ENCODE measurements at regions not wholly inside any gene's neighbourhood (a gene's known extent, or its start where the extent isn't known, plus 50 kb on each side); places are given as distances from the start of the nearest gene placed in this dataset.

DNA sequence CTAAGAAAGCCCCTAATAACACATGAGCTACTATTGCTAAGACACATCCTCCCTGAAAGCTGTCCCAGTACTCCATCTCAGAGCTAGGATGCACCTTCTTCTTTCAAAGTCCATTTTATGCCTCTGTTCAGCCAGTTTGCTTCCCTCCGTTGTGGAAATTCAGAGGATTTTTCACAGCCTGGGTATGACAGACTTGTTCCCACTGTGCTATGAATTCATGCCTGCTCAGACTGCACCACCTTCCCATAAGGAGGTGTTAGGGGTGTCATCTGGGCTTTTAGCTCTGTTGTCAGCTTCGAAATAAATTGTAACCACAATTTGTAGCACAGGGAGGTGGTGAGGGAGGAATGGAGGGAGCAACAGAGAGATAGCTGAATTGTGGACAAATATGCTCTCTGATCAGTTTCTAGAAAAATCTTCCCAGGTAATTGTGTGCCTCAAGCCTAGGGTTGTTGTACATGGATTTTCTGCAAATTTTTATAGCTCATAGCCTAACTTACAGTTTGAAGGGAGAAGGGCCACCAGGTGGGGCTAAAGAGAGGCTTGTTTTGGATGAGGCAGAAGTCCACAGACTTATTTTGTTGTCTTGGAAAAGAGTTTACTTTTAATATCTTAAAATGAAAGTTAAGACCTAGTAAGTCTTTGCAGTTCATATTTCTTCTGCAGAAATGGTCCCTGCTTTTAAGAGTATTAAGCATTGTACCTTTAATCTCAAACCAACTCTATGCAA is 462.0 kb downstream of the PDCD6IP start:
- no peak for DNase-seq

DNA sequence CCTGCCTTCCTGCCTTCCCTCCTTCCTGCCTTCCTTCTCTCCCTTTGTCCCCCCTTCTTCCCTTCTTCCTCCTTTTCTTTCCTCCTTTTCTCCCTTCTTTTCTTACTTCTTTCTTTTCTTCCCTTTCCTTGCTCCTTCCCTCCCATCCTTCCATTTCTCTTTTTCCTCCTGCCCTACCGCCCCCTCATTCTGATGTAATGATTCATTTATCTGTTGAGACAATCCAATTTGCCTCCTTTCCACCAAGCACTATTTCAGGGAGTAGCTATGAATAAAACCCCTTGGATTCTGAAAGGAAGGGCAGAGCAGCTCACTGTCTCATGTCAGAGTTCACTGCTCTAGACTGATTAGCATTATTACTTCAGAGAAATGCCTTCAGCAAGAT is 462.6 kb downstream of the PDCD6IP start:
- DNase-seq, result no peak

DNA sequence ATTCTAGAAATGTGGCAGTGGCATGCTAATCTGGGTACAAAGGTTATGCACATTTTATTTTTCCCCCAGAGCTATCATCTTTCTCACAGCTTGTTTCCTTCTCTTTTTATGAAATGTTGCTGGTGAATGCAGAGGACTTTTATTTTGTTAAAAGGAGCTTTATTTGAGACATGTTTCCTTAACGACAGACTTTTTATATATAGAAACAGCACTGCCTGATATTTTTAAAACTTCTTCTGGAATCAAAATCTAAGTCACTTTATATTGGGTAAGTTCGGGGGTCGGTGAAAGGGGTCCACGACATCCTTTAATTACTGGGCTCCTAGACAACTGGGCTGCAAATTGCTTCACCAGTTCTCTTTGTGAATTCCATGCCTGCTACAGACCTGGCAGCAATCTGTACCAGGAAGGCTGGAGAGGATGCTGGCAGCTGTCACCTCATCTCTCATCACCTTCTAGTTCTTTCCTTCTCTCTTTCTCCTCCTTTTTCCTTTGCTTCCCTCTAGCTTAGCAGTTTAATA is 464.7 kb downstream of the PDCD6IP start:
- DNase-seq, result no peak

DNA sequence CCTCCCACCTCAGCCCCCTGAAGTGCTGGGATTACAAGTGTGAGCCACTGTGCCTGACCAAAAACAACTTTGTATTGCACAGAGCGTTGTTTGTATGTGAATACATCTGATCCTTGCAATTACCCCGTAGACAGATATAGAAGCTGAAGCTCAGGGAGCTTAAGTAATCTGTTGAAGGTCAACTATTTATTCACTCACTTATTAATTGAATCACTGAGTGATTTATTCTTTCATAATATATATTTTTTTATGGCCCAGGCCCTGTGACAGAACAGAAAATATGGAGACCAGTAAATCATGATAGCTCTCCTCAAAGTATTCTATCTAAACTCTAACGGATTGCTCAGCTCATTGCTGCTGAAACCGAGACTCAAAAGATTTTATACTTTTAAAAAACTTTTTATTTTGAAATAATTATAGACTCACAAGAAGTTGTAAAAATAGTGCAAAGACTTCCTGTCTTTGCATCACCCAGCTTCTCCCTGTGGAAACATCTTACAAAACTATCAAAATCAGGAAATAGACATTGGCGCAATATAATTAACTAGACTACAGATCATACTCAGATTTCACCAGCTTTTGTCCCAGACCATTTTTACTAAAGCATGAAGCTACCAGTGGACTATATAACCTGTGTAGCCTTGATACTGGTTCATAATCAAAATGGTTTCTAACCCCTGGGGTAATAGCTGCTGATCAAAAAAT is 466.1 kb downstream of the PDCD6IP start:
- no peak for DNase-seq

DNA sequence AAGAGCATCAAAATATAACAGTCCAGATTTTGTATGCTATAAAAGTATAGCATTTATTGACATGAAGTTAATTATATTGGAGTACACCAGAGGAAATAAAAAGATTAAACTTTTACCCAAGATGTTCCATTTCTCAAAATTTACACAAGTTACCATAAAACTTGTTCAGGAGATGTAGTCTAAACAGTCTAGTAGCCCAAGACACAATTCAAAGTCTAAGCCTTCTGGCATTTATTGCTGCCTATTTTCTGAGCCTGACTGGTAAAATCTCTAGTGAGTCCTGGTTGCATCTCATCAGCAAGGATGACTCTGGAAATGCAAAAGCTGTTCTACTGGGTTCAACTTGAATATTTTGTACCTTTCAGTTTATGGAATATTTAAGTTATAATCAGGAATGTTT is 468.7 kb downstream of the PDCD6IP start:
- no peak for DNase-seq

DNA sequence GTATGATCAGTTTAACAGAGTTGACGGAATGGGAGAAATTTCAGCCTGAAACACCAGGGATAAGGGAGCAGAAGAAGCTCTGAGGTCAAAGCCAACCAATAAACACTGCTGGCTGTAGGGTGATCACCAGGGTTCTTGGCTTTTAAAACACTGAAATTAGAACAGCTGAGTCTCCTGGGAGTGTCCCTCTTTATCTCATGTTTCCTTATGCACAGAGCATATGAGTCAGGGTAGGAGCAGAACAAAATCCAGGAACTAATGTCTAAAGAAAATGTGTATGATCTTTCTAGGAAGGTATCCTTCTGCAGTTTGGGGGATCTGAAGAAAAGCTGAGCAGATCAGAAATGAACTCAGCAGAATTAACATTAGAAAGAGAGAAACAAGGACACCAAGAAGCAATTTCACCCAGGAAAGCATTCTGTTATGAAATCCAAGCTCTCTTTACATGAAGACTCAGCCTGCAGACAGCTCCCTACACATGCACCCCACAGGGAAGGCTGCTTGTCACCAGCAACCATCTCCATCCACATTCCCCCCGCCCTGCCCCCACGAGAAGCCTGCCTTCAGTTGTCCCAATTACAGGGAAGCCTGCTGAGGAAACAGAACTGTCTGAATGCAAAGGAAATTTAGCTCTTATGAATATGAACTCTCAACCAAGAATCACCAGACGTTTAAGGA is 469.7 kb downstream of the PDCD6IP start:
- DNase-seq, result no peak

DNA sequence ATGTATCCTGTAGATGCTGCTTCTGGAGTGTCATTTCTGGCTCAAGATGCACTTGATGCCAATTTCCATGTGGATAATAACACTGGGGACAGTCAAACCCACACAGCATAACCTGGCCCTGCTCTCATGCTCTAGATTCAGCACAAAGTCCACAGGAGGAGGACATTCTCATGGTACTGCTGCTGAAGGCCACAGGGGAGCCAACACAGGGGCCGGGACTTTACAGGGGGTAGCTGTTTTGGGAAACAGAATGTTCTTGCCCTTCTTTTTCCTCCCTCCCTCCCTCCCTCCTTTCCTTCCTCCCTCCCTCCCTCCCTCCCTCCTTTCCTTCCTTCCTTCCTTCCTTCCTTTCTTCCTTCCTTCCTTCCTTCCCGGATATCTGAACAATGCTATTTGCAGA is 477.4 kb downstream of the PDCD6IP start:
- no peak for DNase-seq

DNA sequence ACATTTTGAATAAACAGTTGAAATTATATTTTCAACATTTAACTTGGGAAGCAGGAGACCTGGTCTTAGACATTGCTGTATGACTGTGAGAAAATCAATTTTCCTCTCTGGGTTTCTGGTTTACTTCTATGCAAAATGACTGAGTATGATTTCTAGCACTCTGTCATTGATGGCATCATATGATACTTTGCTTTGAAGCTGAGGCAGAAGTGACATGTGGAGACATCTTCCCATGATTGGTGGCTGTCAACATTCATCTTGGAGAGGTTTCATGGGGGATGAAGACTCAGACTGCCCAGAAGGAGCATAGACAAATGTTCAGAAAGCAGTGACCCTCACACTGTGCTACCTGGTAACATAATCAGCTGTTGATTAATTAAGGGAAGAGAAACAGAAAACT is 477.9 kb downstream of the PDCD6IP start:
- DNase-seq, result no peak

DNA sequence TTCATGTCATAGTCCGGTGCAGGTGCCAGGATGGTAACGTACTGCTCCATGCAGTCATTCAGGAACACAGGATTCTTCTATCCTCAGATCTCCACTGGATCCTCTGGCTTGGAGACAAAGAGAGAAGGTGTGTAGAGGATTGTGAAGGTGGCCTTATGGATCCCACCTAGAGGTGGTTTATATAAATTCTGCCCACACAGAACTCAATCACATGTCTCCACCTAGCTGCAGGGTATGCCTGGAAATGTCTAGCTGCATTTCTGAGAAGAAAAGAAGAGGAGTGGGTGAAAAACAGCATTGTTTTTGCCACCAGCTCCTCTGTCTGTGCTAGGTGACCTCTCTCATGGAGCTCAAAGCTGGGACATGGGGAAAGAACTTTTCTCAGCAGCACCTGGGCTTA is 478.7 kb downstream of the PDCD6IP start:
- no peak for DNase-seq

DNA sequence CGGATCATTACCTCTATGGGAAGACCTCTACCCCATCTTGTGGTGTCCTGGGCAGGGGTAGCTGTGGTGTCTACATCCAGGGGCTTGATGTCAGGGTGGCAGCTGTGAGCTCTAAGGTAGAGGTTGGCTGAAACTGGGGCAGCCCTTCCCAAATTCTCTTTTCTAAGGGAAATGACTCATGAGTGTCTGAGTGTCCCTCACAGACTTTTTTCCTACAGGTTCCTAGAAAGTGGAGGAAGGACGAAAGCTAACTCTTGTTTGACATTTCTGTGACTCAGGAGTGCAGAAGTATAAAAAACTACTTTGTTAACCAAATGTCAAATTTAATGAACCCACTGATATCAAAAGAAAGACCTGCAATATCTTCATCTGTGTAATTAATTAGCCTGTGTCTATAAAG is 481.5 kb downstream of the PDCD6IP start:
- no peak for DNase-seq

DNA sequence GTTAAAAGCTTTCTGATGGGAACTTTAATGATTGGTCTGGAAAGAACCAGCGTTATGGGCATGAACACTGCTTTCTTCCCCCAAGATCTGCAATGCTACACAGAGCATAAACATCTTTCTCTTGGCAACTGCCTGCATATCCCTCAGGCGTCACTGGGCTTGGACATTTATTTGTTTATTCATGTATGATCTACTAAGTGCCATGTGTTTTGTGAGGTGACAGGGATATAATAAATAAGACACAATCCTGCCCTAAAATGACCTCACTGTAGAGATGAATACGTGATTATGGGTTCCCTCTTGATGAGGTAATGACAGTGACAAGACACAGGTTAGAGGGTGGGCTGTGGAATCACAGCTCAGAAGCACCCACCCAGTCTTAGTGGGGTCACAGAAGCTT is 485.3 kb downstream of the PDCD6IP start:
- no peak for DNase-seq

DNA sequence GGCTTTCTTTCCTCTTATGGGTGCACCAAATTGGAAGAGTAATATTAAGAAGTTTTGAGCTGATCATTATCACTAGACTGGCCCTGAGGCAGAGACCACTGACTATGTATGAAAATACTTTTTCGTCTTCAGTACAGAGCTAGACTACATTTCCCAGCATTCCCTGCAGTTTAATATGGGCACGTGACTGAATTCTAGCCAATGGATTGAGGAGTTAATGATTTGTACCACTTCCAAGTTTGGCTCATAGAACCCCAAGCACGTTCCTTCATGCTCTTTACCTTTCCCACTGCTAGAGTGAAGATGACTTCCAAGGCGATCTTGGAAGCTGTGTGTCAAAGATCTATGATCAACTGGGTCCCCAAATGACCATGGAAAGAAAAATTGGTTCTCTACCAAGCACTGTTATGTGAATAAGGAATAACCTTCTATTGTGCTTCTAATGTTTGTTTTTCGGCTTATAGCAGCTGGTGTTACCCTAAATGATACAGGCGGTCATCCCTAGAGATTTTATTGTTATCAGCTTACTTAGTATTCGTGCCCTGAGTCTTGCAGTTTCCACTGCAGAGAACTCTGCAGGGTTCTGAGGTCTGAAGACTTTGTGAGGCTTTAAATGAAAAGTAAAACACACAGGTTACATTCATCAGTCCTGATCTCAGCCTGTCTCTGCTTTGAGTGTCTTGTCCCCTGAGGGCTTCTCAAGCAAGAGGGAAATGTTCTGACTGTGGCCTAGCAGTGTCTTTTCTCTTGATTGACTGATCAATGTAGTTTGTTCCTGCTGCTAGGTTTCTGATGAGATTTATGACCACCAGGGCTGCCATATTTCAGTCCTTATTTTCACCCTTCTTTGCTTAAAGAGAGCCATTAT is 486.8 kb downstream of the PDCD6IP start:
- DNase-seq, result no peak

DNA sequence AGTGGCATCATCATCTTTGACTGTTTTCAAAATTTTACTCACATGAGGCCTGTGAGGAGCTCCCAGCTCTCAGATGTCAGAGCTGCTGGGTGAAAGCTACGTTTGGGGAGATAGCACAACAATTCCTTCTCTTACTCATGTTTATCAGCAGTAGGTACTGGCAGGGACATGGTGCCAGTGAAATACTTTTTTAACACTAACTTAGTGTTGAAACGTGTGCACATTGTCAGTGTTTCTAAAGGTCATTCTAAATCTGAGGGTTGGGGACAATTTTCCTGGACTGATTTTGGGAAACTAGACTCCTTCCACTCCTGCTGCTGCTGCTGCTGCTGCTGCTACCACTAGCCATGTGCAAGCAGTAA is 487.4 kb downstream of the PDCD6IP start:
- DNase-seq, result no peak

DNA sequence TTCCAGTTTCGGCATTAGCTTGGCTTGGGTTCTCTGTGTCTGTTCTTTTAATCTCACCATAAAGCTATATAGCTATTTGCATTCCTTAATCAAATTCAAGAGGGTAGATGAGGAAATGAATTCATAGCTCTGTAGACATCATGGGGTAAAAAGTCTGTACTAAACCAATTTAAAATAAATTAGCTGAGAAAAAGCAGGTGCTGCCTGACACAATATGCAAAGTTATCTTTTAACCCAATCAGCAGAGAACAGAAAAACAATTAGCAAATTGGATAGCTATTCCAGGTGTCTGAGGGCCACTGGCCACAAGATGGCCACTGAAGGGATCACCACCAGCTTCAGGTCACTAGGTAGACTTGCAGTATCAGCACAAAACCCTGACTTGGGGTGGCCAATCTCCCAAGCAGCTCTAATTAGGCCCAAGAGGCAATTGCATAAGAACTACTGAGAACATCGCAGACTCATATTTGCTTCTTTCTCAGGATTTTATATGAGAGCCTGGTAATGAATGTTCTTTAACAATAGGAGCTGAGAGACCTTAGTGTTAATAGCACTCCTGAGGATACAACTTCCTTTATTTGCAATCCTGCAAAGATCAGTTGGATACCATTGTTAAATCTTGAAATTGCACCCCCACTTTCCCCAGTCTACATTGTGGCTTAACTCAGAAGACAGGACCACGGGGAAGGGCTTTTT is 494.3 kb downstream of the PDCD6IP start:
- no peak for DNase-seq

DNA sequence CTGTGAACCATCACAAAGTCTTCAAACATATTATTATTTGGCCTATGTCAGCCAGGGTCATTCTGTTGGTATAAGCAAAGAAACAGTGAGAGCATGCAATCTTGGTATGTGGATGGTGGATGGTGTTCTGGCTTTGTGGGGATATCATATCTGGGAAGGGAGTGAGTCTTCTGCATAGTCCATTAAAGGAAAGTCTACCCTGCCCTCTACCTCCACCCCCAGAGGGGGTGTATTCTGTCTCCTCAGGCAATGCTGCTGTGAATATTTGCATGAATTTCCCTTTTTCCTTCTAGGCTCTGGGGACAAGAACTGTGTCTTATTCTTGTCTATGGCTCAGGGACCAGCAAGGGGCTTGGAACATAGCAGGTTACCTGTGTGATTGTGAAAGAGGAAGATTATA is 495.8 kb downstream of the PDCD6IP start:
- DNase-seq, result no peak

DNA sequence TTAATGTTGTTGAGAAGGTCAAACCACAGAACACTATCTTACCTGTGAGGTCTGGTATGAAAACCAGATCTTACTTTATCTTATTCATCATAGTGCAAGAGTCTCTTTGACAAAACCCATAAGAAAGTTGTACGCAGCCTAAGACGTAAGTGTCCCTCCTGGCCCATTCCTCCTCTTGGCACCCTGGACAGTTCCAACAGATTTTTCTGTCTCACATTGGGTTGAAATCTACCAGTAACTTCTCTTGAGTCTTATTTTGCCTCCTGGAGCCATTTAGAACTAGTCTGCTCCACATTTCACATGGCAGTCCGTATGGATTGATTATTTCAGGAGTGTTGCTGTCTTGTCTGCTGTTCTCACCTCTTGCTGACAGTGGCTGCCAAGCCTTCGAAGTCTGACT is 498.4 kb downstream of the PDCD6IP start:
- no peak for DNase-seq

DNA sequence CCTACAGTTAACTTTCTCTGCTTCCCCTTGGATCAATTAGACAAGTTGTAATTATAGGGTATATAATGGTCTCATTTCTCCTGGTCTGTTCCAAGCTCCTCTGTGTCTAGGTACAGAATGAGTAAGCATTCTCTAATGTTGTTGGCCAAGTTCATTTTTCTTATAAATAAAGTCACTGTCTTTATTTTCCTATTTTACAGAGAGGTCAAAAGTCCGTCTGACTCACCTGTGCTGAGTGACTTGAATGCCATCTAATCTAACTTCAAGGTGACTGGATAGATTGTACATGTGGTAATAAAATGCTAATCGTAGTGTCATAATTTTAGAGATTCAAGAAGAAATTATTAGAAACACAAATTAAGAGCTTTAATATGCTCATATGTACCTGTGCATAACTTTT is 500.2 kb downstream of the PDCD6IP start:
- no peak for DNase-seq

DNA sequence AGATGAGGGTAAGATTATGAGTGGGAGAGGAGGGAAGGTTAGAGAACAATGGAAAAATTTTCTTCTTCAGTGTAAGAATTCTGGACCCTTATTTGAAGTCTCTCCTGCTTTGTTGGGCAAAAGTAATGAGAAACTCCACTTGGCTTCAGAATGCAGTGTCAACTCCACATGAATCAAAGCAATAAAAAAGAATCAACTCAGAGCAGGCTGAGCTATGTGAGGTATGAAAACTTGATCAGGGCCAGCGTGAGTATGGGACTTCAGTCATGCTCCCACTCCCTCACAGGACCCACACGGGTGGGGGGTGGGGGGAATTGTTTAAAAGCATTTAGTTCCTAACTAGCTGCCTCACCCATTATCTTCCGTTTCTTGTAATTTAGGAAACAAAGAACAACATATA is 502.2 kb downstream of the PDCD6IP start:
- DNase-seq, result no peak

DNA sequence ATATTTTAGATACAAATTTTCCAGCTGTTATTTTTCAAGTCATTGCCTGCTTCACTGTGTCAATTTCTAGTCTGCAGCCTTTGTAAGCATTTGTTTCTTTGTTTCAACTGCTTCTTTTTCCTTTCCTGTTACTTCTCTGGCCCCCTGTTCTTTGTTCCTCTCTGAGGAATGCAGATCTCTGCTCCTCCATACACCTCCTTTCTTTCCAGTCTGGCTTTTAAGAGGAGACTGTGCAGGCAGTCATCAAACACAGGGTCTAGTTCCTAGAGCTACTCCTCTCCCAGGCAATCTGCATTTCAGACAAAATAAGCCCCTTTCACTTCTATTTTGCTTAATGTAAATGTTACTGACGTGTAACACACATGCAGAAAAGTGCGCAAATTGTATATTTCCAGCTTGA is 502.9 kb downstream of the PDCD6IP start:
- no peak for DNase-seq

DNA sequence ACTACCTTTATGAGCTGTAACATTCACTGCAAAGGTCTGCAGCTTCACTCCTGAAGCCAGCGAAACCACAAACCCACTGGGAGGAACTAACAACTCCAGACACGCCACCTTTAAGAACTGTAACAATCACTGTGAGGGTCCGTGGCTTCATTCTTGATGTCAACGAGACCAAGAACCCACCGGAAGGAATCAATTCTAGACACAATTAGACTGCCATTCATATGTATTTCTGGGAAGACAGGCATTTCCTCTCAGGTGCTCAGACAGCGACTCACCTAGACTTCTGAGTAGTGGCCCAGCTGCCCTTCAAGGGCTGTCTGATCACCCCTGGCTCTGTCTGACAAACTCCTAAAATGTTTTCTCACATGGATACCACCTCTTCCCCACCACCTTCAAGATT is 506.8 kb downstream of the PDCD6IP start:
- no peak for DNase-seq

DNA sequence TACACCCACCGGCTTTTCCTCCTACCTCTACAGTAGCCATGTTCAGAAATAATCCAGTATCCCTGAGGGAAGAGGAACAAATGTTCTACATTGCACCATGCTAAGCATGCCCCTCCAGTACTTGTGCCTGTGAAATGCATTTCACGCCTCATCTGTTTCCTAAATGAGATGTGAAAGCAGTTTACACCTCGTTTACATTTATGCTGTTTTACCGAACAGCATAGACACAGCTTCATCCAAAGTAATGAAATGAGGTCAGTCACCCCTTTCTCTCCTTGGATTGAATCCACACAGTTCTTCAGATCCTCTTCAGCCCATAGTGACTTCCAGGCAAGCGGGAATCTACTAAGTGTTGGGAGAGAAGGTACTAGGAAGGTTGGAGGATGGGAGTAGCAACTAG is 514.3 kb downstream of the PDCD6IP start:
- no peak for DNase-seq

DNA sequence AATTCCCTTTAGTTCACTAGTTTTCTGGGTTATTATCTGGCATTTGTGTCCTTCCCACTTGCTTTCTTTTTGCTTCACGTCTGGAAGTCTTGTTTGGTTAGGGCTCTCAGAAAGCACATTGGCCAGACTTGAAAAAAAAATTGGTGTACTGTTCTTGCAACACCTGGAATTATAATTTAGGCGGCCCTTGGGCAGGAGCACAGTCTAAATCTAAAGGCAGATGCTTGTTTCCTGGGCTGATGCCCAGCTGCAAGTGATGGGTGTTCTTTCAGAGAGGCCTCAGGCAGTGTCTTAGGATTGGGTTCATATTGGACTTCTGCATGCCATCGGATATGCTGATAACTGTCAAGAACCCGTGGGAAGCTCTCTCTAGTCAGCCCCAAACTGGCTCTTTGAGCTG is 521.5 kb downstream of the PDCD6IP start:
- no peak for DNase-seq

DNA sequence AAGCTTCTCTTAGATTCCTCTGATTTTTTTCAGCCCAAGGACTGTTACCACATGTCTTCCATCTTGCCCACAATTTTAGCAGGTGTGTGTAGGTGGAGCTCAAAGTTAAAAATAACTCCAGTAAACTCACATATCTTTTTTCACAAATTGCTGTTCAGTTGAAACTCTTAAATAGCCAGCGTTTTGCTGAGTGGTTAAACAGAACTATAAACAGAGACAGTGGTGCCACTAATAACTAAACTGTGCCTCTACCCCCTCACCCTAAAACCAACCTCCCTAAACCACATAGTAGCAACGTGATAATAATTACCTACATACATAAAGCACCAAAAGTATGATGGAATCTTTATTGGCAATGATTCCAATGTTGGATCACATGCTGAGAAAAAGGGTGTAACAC is 525.1 kb downstream of the PDCD6IP start:
- DNase-seq, result no peak
